Stimulated activated naive B cell treated with anti-CD40 and anti-IgM and Interleukin-4, amounts not matched to agents 10 μg/mL and 1 μg/mL and 100 μg/mL, for 72 hours (primary cell): ENCODE measurements at regions not wholly inside any gene's neighbourhood (a gene's known extent, or its start where the extent isn't known, plus 50 kb on each side); places are given as distances from the start of the nearest gene placed in this dataset.
"Not testable (repeated sequence)": the region's sequence is repeated elsewhere in the genome, so short reads cannot be mapped to it uniquely, and the experiment has no call there.

Experiments used
- ATAC-seq, 2 donors: fragments of 150-1000 bp; cut with Tn5 transposase; replicated peaks; 2 replicates each; pipeline ENCODE4 v1.10.0; 2021; ENCODE audit warnings: moderate library complexity in 1 of 2
- DNase-seq: peaks from one replicate; pipeline ENCODE4 v3.0.0; 2021
- H3K27ac Mint-ChIP-seq: one replicate; pipeline ENCODE4 v1.8.0; 2022; ENCODE audit warnings: mild to moderate bottlenecking, mixed read lengths
- H3K27me3 Mint-ChIP-seq, 2 donors: one replicate each; pipeline ENCODE4 v1.8.0; 2022; ENCODE audit warnings: mixed read lengths in 2 of 2
- H3K36me3 Mint-ChIP-seq, 2 donors: one replicate each; pipeline ENCODE4 v1.8.0; 2022; ENCODE audit warnings: mixed read lengths in 2 of 2, mild to moderate bottlenecking in 1 of 2
- H3K4me1 Mint-ChIP-seq, 2 donors: one replicate each; pipeline ENCODE4 v1.8.0; 2022; ENCODE audit warnings: mixed read lengths in 2 of 2, mild to moderate bottlenecking in 1 of 2
- H3K4me3 Mint-ChIP-seq, 2 donors: one replicate each; pipeline ENCODE4 v1.8.0; 2022; ENCODE audit warnings: mild to moderate bottlenecking in 2 of 2, mixed read lengths in 2 of 2, moderate library complexity in 1 of 2
- H3K9me3 Mint-ChIP-seq, 2 donors: one replicate each; pipeline ENCODE4 v1.8.0; 2022; ENCODE audit warnings: mixed read lengths in 2 of 2, mild to moderate bottlenecking in 1 of 2

GRCh38 chr13:79846386-79846785 is 365.4 kb downstream of the NDFIP2 start:
- Mint-ChIP-seq H3K36me3 (no peaks in the 10 kb centered on the region), H3K4me3 (no peak overlapping the region), H3K4me1 (no peaks in the 10 kb centered on the region), H3K9me3 (peaks cover 0 to 2% of the 10 kb centered on the region in 2 donors), H3K27me3 (no peaks in the 10 kb centered on the region), H3K27ac (no peak overlapping the region)
- ATAC-seq, result no peak
- DNase-seq, result no peak

- Mint-ChIP-seq H3K27me3 (peaks cover 3 to 7% of the 10 kb centered on the region in 2 donors), H3K9me3 (peaks cover 0 to 3% of the 10 kb centered on the region in 2 donors), H3K4me3 (no peak overlapping the region), H3K27ac (no peak overlapping the region), H3K4me1 (no peaks in the 10 kb centered on the region), H3K36me3 (peaks cover 0 to 1% of the 10 kb centered on the region in 2 donors)
- DNase-seq (no peak), ATAC-seq (no peak)
Observed at GRCh38 chr13:79837741-79838450, 356.9 kb downstream of the NDFIP2 start.

- H3K36me3 Mint-ChIP-seq, ATAC-seq: not testable (repeated sequence)
Observed at GRCh38 chr13:79836121-79836520, 355.2 kb downstream of the NDFIP2 start.

GRCh38 chr13:79834876-79835275 is 353.9 kb downstream of the NDFIP2 start:
- Mint-ChIP-seq H3K9me3 (peaks cover 0 to 3% of the 10 kb centered on the region in 2 donors), H3K4me1 (no peaks in the 10 kb centered on the region), H3K27me3 (peaks cover 3 to 7% of the 10 kb centered on the region in 2 donors), H3K4me3 (no peak overlapping the region), H3K27ac (no peak overlapping the region), H3K36me3 (peaks cover 0 to 1% of the 10 kb centered on the region in 2 donors)
- ATAC-seq (no peak), DNase-seq (no peak)

More at GRCh38 chr13:79836121-79836520, 355.2 kb downstream of the NDFIP2 start:
- DNase-seq, H3K9me3 Mint-ChIP-seq, H3K27me3 Mint-ChIP-seq, H3K27ac Mint-ChIP-seq, H3K4me1 Mint-ChIP-seq, H3K4me3 Mint-ChIP-seq: not testable (repeated sequence)

GRCh38 chr13:79833991-79834390 is 353.0 kb downstream of the NDFIP2 start:
- H3K27ac Mint-ChIP-seq, result no peak overlapping the region
- no peaks in the 10 kb centered on the region for H3K4me1 Mint-ChIP-seq
- no peaks in the 10 kb centered on the region for H3K36me3 Mint-ChIP-seq
- no peak overlapping the region for H3K4me3 Mint-ChIP-seq
- peaks cover under 1 to 3% of the 10 kb centered on the region in 2 donors for H3K27me3 Mint-ChIP-seq
- DNase-seq (no peak), ATAC-seq (no peak)
- H3K9me3 Mint-ChIP-seq, result peaks cover 0 to under 1% of the 10 kb centered on the region in 2 donors

- Mint-ChIP-seq H3K4me1 (no peaks in the 10 kb centered on the region), H3K27ac (no peak overlapping the region), H3K9me3 (no peaks in the 10 kb centered on the region), H3K36me3 (no peaks in the 10 kb centered on the region), H3K4me3 (no peak overlapping the region), H3K27me3 (no peaks in the 10 kb centered on the region)
- ATAC-seq, result no peak
- no peak for DNase-seq
Observed at GRCh38 chr13:79831556-79831955, 350.6 kb downstream of the NDFIP2 start.

- H3K36me3 Mint-ChIP-seq, result no peaks in the 10 kb centered on the region
Observed at GRCh38 chr13:79830945-79831344, 350.0 kb downstream of the NDFIP2 start.

GRCh38 chr13:79830426-79830825 is 349.5 kb downstream of the NDFIP2 start:
- H3K9me3 Mint-ChIP-seq, result no peaks in the 10 kb centered on the region
- no peak overlapping the region for H3K4me3 Mint-ChIP-seq
- H3K4me1 Mint-ChIP-seq, result no peaks in the 10 kb centered on the region
- H3K27me3 Mint-ChIP-seq, result peaks cover 5 to 7% of the 10 kb centered on the region in 2 donors
- DNase-seq (no peak), ATAC-seq (no peak)
- H3K36me3 Mint-ChIP-seq, result no peaks in the 10 kb centered on the region
- H3K27ac Mint-ChIP-seq, result no peak overlapping the region

More at GRCh38 chr13:79830945-79831344, 350.0 kb downstream of the NDFIP2 start:
- ATAC-seq, result no peak
- Mint-ChIP-seq H3K4me1 (no peaks in the 10 kb centered on the region), H3K27me3 (peaks cover 2 to 3% of the 10 kb centered on the region in 2 donors), H3K27ac (no peak overlapping the region), H3K4me3 (no peak overlapping the region), H3K9me3 (no peaks in the 10 kb centered on the region)
- DNase-seq, result no peak

GRCh38 chr13:79829880-79830279 is 348.9 kb downstream of the NDFIP2 start:
- H3K36me3 Mint-ChIP-seq, result no peaks in the 10 kb centered on the region
- no peaks in the 10 kb centered on the region for H3K9me3 Mint-ChIP-seq
- peaks cover 6 to 7% of the 10 kb centered on the region in 2 donors for H3K27me3 Mint-ChIP-seq
- no peak for DNase-seq
- ATAC-seq, result no peak
- no peaks in the 10 kb centered on the region for H3K4me1 Mint-ChIP-seq
- no peak overlapping the region for H3K27ac Mint-ChIP-seq
- H3K4me3 Mint-ChIP-seq, result no peak overlapping the region

- no peak overlapping the region for H3K4me3 Mint-ChIP-seq
Observed at GRCh38 chr13:79825959-79826358, 345.0 kb downstream of the NDFIP2 start.

GRCh38 chr13:79815041-79815440 is 334.1 kb downstream of the NDFIP2 start:
- Mint-ChIP-seq H3K27ac (no peak overlapping the region), H3K9me3 (peaks cover 0 to 4% of the 10 kb centered on the region in 2 donors), H3K27me3 (peaks cover 0 to 4% of the 10 kb centered on the region in 2 donors), H3K36me3 (no peaks in the 10 kb centered on the region), H3K4me3 (no peak overlapping the region), H3K4me1 (peaks cover 9 to 24% of the 10 kb centered on the region in 2 donors)
- ATAC-seq (no peak), DNase-seq (no peak)

More at GRCh38 chr13:79825959-79826358, 345.0 kb downstream of the NDFIP2 start:
- Mint-ChIP-seq H3K36me3 (no peaks in the 10 kb centered on the region), H3K9me3 (no peaks in the 10 kb centered on the region), H3K4me1 (no peaks in the 10 kb centered on the region), H3K27me3 (peaks cover 7 to 13% of the 10 kb centered on the region in 2 donors), H3K27ac (no peak overlapping the region)
- ATAC-seq, result no peak
- no peak for DNase-seq

GRCh38 chr13:79812070-79812850 is 331.3 kb downstream of the NDFIP2 start:
- Mint-ChIP-seq H3K27ac (peak overlapping the region; percentile 22), H3K4me1 (peaks cover 9 to 24% of the 10 kb centered on the region in 2 donors), H3K9me3 (peaks cover 0 to 4% of the 10 kb centered on the region in 2 donors), H3K4me3 (peak overlapping the region; percentile 33 to 46), H3K27me3 (peaks cover 0 to 4% of the 10 kb centered on the region in 2 donors), H3K36me3 (no peaks in the 10 kb centered on the region)
- DNase-seq (no peak), ATAC-seq (peak; percentile 86 to 88)

GRCh38 chr13:79811170-79811569 is 330.2 kb downstream of the NDFIP2 start:
- DNase-seq, result no peak
- peaks cover 0 to 3% of the 10 kb centered on the region in 2 donors for H3K9me3 Mint-ChIP-seq
- no peak overlapping the region for H3K4me3 Mint-ChIP-seq
- H3K27me3 Mint-ChIP-seq, result no peaks in the 10 kb centered on the region
- ATAC-seq, result no peak
- no peaks in the 10 kb centered on the region for H3K36me3 Mint-ChIP-seq
- peaks cover 9 to 24% of the 10 kb centered on the region in 2 donors for H3K4me1 Mint-ChIP-seq
- no peak overlapping the region for H3K27ac Mint-ChIP-seq

GRCh38 chr13:79810669-79811068 is 329.7 kb downstream of the NDFIP2 start:
- no peak for ATAC-seq
- Mint-ChIP-seq H3K4me1 (peaks cover 9 to 24% of the 10 kb centered on the region in 2 donors), H3K27me3 (no peaks in the 10 kb centered on the region), H3K9me3 (peaks cover 0 to 3% of the 10 kb centered on the region in 2 donors), H3K36me3 (no peaks in the 10 kb centered on the region), H3K4me3 (no peak overlapping the region), H3K27ac (no peak overlapping the region)
- DNase-seq, result no peak
